Left ventricle myocardium superior (tissue), 1 donor: ENCODE measurements at regions not wholly inside any gene's neighbourhood (a gene's known extent, or its start where the extent isn't known, plus 50 kb on each side); places are given as distances from the start of the nearest gene placed in this dataset.
"Not testable (repeated sequence)": the region's sequence is repeated elsewhere in the genome, so short reads cannot be mapped to it uniquely, and the experiment has no call there.

Source experiments
- ATAC-seq: fragments of 200-7000 bp; cut with Tn5 transposase; one replicate; pipeline ENCODE4 v1.9.1; 2020; ENCODE audit warnings: mild to moderate bottlenecking, moderate library complexity
- DNase-seq: peaks from one replicate; pipeline ENCODE4 v3.0.0-alpha.2; 2020
- intact Hi-C: fragments of 100-400 bp; cut with micrococcal nuclease; formaldehyde crosslinking; loops from one replicate; pipeline ENCODE4 v1.11.0; 2022
- donor health status: DM: no; HTN: yes; CAD: no; lungs with severe emphysema.

DNA sequence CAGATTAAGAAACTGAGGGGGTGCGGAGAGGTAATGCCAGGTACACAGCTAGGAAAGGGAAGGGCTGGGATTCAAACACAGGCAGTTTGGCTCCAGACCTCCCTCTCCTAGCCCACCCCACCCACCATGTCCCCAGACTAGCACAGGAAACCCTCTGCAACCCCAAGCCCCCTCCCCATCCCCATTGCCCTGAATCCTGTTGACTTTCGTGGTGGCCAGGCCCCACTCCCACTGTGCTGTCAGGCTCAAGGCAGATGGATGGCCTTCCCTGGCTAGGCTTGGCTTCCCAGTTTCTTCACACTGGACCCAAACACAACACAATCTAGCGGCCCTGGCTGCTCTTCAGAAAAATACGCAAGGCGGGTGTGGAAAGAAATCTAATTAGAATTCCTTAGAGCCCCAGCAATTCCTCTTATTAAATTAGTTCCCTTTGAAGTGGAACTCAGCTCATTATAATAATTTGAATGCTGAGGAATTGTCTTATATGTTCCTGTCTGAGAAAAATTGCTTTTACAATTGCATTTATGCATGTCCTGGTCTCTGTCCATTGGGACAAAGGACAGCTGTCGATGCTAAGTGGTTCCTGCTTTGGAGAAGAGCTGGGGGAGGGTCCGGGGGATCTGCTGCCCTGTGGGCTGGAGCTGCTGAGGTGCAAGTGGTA is 97.4 kb downstream of the SYF2 start:
- DNase-seq (no peak), ATAC-seq (no peak)
- intact Hi-C loops, result no loop called here

DNA sequence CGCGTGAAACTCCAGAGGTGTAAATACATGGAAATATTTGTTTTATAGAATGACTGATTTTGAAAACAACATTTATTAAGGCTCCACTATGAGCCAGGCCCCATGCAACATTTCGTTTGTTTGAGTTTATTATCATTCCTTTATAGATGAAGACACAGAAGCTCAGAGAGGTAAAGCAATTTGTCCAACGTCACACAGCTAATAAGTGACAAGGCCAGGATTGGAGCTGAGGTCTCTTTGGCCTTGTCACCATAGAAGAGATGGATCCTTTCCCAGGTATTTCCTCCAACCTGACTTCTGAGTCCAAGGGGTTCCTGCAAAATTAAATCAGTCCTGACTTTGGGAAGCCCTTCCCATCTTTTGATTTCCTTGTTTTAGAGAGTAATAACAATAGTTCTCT is 98.0 kb downstream of the SYF2 start:
- ATAC-seq (no peak), DNase-seq (no peak)
- intact Hi-C loops, result no loop called here

DNA sequence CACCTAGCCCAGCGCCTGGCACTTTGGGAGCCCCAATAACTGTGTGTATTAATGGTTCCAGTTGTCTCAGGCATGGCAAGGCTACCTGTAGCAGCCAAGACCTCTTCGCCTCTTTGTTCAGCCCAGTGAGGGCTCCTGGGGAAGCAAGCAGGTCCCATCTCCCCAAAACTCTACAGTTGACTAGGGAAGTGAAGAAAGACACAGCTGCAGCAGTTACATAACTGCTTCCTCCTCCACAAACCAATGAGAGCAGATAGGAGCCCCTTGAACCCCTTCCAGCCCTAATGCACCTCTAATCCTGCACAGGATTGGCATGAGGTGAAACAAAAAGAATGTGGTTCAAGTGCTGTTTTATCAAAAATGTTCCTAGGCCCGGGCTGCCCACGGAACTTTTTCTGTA is 100.5 kb downstream of the SYF2 start:
- ATAC-seq (no peak), DNase-seq (no peak)
- intact Hi-C loops, result no loop called here

DNA sequence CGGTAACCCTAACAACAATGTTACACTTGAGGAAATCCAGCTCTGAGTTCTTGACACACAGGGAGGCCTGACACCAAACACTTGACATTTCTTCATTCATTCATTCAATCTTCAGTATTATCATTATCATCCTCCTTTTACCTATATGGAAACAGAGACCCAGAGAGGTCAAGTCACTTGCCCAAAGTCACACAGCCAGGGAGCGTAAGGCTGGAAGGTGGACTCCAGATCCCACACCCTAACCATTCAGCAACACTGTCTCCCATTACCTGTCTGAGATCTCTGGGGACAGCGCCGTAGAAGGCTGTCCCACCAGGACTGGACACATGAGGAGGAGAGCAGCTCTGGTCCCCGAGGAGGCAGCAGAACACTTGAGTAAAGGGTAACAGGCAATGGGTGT is 101.4 kb downstream of the SYF2 start:
- ATAC-seq (no peak), DNase-seq (no peak)
- intact Hi-C loops, result no loop called here

DNA sequence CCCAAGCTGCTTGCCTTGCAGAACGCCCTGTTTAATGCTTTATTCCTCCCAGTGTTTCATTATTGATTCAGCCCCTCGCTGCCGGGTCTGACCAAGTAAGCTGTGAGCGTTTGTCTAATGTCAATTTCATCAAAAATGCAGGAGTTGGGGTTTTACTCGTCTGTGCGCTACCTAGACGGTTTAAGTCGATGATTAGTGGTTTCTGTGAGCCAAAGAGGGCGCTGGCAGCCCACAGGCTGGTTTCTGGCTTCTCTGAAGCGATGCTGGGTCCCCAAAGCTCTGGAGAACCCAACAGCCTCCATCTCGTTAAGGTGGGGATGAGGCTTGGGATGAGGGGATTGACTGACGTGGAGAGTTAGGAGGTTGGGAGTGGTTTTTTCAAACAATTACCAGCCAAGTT is 102.9 kb downstream of the SYF2 start:
- no peak for DNase-seq
- no peak for ATAC-seq
- intact Hi-C loops, result no loop called here

DNA sequence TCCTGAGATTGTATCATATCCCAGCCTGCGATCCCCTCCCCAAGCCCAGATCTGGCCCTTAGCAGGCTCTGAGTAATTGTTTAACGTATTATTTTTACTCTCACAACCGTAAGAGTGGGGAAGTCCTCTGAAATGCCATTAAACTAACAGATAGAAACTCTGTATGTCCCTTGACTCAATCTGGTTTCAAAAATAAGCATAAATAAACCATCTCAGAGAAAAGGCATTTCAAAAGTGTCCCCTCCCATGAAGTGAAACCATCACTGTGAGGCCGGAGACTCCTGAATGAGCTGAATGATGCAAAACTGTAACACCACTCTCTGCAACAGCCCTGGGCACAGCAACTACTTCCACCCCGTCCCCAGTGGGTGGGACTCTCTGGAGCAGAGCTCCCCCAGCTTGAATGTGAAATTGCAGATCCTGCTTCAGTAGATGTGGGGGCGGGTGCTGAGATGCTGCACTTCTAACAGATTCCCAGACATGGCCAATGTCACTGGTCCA is 104.1 kb downstream of the SYF2 start:
- no peak for ATAC-seq
- DNase-seq, result no peak
- intact Hi-C loops, result no loop called here

DNA sequence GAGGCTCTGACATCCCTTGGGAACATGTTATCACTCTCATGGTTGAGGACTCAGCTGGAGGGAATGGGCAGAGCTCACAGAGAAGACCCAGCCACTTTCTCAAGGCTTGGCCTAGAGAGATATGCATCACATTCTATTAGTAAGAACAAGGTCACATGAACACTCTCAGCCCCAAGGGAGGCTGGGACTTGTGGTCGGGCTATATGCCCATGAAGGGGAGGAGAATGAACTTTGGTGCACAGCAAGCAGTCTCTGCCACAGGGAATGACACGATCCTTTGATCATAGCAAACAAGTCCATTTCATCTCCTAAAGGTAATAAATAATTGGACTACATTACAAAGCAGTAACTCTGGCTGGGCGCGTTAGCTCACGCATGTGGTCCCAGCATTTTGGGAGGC is 105.7 kb downstream of the SYF2 start:
- intact Hi-C loops, result no loop called here
- DNase-seq (no peak), ATAC-seq (no peak)

DNA sequence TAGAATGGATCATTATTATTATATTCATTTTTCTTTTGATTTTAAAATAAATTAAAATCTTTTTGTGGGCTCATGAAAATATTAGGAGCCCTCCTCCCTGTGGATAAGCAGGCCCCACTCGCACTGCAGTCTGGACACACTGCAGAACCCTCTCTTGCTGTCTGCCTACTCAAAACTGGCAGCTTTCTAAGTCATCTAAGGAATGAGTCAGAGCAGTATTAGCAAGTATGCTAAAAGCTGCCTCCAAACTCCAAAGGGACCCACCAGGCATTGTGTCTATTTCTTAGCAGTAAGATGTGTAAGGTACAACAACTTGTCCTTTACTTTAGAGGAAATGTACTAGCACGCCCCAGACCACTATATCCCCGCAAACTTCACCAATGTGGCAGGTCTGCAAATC is 108.8 kb downstream of the SYF2 start:
- DNase-seq (no peak), ATAC-seq (no peak)
- intact Hi-C loops, result no loop called here

DNA sequence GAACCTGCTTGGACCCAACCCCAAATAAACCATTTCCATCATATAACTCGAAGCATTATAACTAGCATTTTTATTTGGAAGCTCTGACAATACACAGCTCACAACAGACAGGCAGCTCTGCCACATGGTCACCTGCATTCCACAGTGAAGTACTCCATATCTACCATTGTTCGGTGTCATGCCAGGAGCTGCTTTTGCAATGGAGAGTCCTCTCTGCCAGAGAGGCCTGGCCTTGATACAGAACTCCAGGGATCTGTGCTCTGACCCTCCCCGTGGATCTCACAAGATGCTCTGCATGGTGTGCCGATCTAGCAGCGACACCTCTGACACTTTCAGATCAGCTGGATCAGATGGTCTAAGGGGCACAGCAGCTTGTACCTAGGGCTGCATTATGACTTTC is 109.6 kb downstream of the SYF2 start:
- intact Hi-C loops, result no loop called here
- peak; percentile 98 for ATAC-seq
- no peak for DNase-seq

DNA sequence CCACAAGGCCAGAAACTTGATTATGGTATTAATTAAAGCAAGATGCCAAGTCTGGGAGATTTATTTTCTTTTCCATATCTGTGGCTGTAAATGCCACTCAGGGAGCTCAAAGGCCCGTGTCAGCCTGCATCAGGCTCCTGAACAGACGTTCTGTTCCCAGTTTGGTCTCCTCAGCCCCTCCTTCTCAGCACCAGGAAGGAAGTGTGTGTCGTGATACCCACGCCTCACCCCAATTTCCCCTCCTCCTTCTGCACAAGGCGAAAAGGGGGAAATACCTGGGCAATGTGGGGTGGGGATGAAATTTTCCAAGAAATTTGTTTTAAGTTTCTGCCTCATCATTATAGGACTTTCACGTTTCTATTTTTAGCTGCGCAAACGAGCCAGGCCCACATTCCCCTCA is 112.0 kb downstream of the SYF2 start:
- ATAC-seq, result no peak
- intact Hi-C loops, result no loop called here
- no peak for DNase-seq

DNA sequence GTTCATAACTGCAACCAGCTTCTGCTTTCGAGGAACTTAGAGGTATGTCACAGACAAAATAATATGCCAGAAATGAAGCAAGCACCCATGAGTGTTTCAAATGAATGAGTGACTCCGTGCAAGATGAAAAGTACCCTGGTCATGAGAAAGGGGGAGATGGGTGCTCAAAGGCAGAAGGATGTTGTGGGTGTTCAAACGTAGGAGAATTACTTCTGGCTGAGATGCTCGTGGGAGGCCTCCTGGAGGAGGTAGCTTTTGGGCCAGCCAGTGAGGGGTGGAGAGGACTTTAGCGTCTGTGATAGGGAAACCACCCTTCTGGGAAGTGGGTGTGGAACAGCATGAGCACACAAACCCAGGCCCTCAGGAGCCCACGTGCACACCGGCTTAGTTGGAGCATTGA is 113.8 kb downstream of the SYF2 start:
- intact Hi-C loops, result no loop called here
- no peak for ATAC-seq
- no peak for DNase-seq

DNA sequence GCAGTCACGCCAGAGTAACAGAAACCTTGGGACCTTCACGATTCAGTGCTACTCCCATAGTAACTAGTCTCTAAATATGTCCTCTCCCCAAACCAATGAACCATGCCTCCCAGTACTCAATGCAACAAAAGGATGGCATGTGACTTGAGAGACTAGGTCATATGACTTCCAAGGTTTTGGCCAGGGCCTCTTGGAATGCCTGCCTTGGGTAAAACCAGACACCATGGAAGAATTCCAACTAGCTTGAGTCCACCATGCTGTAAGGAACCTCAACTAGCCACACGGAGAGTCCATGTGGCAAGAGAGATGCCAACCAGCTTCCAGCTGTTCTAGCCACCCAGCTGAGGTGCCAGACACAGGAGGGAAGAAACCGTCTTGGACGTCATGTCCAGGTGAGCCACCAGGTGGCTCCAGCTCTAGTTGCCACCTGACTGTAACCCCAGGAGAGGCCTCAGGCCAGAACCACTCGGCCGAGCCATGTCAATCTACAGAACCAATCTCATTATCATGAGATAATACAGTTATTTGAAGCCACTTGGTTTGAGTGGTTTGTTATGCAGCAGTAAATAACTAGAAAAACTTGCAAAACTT is 115.0 kb downstream of the SYF2 start:
- intact Hi-C loops, result no loop called here
- ATAC-seq, result no peak
- no peak for DNase-seq

DNA sequence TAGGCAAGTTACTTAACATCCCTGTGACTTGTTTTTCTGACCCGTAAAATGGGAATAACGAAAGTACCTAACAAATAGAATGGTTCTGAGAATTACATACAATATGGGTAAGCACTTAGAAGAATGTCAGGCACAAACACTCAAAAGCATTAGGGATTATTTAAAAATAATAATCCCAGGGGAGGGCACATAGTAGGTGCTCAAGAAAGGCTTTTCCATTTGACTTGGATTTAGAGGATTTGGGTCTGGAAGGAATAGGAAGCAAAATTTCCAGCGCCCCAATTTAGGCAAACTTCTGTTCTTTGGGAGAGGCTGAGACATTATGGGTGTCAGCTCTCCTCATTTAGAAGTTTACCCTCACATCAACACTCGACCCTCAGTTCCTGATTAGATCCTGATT is 115.5 kb downstream of the SYF2 start:
- DNase-seq (no peak), ATAC-seq (no peak)
- intact Hi-C loops, result no loop called here

DNA sequence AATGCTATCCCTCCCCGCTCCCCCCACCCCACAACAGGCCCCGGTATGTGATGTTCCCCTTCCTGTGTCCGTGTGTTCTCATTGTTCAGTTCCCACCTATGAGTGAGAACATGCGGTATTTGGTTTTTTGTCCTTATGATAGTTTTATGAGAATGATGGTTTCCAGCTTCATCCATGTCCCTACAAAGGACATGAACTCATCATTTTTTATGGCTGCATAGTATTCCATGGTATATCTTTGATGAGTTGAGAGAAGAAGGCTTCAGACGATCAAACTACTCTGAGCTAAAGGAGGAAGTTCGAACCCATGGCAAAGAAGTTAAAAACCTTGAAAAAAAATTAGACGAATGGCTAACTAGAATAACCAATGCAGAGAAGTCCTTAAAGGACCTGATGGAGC is 116.2 kb downstream of the SYF2 start:
- intact Hi-C loops, ATAC-seq, DNase-seq: not testable (repeated sequence)

DNA sequence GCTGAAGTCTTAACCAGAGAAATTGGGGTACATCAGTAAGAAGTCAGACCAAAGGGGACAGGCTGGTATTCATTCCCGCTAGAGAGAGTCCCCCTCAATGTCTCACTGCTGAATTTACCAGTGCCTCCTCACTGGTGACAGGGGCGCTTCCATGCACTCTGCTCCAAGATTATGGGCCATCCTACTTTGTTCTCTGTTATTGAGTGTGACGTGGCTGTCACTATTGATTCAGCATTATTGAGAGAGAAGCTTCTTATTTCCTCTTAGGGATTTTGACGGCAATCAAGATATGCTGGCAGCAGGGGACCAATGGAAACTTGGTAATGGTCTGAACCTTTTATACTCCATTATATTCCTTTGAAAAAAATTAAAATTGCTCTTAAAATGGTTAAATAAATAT is 118.6 kb downstream of the SYF2 start:
- no peak for ATAC-seq

DNA sequence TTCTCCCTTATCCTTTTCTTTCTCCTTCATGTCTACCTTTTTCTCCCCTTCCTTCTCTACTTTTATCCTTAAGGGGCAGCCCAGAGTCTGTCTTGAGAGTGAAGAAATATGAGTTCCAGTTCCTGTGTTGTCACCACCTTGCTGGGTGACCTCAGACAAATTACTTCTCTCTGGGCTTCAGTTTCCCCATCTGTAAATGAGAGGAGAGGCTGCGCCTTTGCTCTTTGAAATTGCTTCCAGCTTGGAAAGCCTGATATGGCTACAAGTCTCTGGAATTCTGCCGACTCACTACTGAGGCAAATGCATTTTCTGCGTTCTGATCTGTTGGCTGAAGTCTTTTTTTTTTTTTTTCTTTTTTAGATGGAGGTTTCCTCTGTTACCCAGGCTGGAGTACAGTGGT is 119.2 kb downstream of the SYF2 start:
- ATAC-seq, result no peak
- intact Hi-C loops, result no loop called here

More for the DNA sequence above, 118.6 kb downstream of the SYF2 start:
- DNase-seq, result no peak
- intact Hi-C loops, result no loop called here

DNA sequence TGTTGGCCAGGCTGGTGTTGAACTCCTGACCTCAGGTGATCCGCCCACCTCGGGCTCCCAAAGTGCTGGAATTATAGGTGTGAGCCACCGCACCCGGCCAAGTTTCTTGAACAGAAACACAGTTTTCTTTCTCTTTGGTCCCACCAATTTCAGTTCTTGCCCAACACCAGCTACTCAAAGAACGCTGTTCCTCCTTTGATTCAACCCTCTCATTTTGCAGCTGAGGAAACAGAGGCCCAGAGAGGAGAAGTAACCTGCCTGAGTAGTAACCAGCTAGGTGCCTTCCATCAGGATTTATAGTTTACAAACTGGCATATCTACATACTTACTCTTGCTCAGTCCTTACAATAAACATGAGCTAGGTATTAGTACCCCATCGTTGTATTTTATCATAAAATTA is 119.9 kb downstream of the SYF2 start:
- intact Hi-C loops, result no loop called here
- ATAC-seq, result no peak
- no peak for DNase-seq

More for the DNA sequence above, 119.2 kb downstream of the SYF2 start:
- no peak for DNase-seq

DNA sequence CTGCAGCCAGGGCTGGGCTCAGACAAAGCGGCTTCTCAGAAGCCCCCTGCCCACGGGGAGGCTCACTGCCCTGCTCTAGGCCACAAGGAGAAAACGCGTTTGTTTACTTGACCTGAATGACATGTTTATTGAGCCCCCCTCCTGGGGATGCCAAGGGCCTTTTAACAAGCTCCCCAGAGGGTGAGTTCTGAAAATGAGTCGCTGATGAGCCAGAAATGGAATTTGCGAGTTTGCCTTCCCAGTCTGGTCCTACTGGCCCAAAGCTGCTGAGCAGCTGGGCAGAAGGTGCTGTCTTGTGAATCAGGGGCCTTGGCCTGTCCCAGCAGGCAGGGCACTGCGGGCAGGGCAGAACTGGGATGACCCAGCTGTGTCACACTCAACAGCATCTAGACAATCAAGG is 120.6 kb downstream of the SYF2 start:
- intact Hi-C loops, result no loop called here
- DNase-seq (no peak), ATAC-seq (no peak)

DNA sequence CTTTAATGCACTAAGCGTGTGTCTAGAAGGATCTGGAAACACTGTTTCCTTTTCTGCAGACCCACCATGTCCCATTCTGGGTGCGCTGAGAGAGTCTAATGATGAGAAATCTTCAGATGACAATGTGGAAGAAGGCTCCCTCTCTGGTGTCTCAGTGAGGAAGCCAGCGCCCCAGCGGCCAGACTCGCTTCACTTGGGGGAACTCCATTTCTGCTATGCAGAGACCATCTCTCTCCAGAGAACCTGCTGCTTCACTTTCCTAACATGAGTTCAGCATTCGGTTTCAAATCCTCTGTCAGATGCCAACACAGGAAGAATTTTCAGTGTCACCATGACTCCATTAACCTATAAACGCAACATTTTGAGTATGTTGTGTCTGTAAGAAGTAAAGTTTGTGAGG is 121.8 kb downstream of the SYF2 start:
- intact Hi-C loops, result no loop called here

DNA sequence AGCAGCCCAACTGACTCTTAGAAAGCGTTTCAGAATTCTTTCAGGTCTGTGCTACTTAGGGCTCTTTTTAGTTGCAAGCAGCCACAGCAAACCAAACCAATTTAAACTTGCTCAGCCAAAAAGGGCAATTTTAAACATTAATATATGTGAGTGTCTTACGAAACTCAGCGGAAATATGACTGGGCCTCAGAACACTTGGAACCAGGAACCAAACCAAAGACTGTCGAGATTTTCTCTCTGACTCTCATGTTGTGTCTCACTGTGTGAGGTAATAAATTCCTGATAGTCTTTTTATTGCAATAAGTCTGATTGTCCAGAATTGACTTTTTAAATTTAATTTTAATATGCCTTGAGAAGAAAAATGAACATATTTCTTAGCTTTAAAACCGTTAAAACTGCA is 122.3 kb downstream of the SYF2 start:
- no peak for ATAC-seq
- intact Hi-C loops, result no loop called here
- no peak for DNase-seq

More for the DNA sequence above, 121.8 kb downstream of the SYF2 start:
- no peak for ATAC-seq
- DNase-seq, result no peak

DNA sequence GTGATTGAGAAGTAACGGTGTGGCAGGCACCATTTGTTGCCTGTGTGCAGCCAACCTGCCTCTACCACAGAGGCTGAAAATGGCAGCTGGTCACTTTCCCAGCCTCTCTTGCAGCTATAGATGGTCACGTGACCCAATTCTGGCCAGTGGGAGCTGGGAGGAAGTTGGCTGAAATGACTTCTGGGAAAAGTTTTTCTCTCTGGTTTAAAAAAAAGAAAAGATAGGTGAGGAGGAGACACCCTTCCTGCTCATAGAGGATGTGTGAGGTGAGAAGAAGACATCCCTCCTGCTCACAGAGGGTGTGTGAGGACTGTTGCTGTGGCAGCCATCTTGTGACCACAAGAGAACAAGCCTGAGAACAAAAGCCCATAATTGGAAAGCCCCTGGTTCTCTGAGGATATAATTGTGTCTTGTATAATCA is 122.8 kb downstream of the SYF2 start:
- DNase-seq, result no peak
- intact Hi-C loops, result no loop called here
- no peak for ATAC-seq
